Esophagus squamous epithelium (tissue), 5 donors: ENCODE measurements at regions not wholly inside any gene's neighbourhood (a gene's known extent, or its start where the extent isn't known, plus 50 kb on each side); places are given as distances from the start of the nearest gene placed in this dataset.
A peak's percentile ranks its signal among the peaks of the same experiment; 100 is the strongest.

Experiments used
- DNase-seq: peaks from one replicate; lab custom pipeline; 2025; lab: John Stamatoyannopoulos, UW
- H3K27ac ChIP-seq, 4 donors: fragments of 200-600 bp; sonication (generic); one replicate each; pipeline ENCODE4 v1.5.1; 2016 to 2019; ENCODE audit warnings: mild to moderate bottlenecking in 1 of 4
- H3K27me3 ChIP-seq, 4 donors: fragments of 200-600 bp; sonication (generic); 1 replicate in 3 of 4; 2 replicates in 1 of 4; pipeline versions ENCODE4 v1.5.1 to v1.6.0; 2017 to 2021; ENCODE audit warnings: antibody characterized with exemption in 1 of 4
- H3K36me3 ChIP-seq, 3 donors: fragments of 200-600 bp; sonication (generic); one replicate each; pipeline ENCODE4 v1.5.1; 2016 to 2019
- H3K4me1 ChIP-seq, 3 donors: fragments of 200-600 bp; sonication (generic); one replicate each; pipeline ENCODE4 v1.5.1; 2017 to 2019
- H3K4me3 ChIP-seq, 4 donors: fragments of 200-600 bp; sonication (generic); 1 replicate in 3 of 4; 2 replicates in 1 of 4; pipeline ENCODE4 v1.5.1; 2016 to 2019; ENCODE audit warnings: mild to moderate bottlenecking in 2 of 4, moderate library complexity in 1 of 4
- H3K9me3 ChIP-seq, 3 donors: fragments of 200-600 bp; sonication (generic); one replicate each; pipeline ENCODE4 v1.5.1; 2016 to 2019
- CTCF ChIP-seq, 6 experiments: fragments of 450-650 bp in 4 of 6; fragments of 200-600 bp in 2 of 6; sonication (generic) in 2 of 6; IDR thresholded peaks; one replicate each; pipeline ENCODE4 v1.5.1; 2016 to 2019; ENCODE audit warnings: antibody characterized with exemption in 6 of 6, mild to moderate bottlenecking in 4 of 6, moderate library complexity in 4 of 6
- POLR2A ChIP-seq, 4 donors: fragments of 450-650 bp; IDR thresholded peaks; one replicate each; pipeline ENCODE4 v1.6.1; 2017; ENCODE audit warnings: antibody characterized with exemption in 4 of 4, mild to moderate bottlenecking in 4 of 4, moderate library complexity in 3 of 4
- WGBS, 2 donors: methylation state at CpG; one replicate each; pipeline ENCODE4 v1.1.5; 2018; 5-methylcytosine and 5-hydroxymethylcytosine counted together
- intact Hi-C: fragments of 100-400 bp; cut with DNase I; formaldehyde crosslinking; loops from one replicate; pipeline ENCODE4 v1.15.0; 2022
- donor health status: DM: yes; HTN: yes; CAD: no.

GRCh38 chr12:85672436-85672835 is 163.8 kb downstream of the RASSF9 start:
- H3K4me1 ChIP-seq: peaks cover 0 to 18% (median 0%) of the 10 kb centered on the region in 3 donors
- H3K27ac ChIP-seq: no peak overlapping the region
- no peak for DNase-seq
- TF ChIP-seq POLR2A (IDR thresholded peaks at IDR 0.05) (no peak), CTCF (IDR thresholded peaks at IDR 0.05) (no peak)
- H3K36me3 ChIP-seq: no peaks in the 10 kb centered on the region
- intact Hi-C loops: no loop called here
- no peaks in the 10 kb centered on the region for H3K9me3 ChIP-seq
- no peak overlapping the region for H3K4me3 ChIP-seq
- no peaks in the 10 kb centered on the region for H3K27me3 ChIP-seq

- intact Hi-C loops: no loop called here
- Histone ChIP-seq H3K4me3 (no peak overlapping the region), H3K4me1 (peaks cover 0 to 23% (median 0%) of the 10 kb centered on the region in 3 donors), H3K27ac (no peak overlapping the region), H3K9me3 (no peaks in the 10 kb centered on the region), H3K27me3 (no peaks in the 10 kb centered on the region), H3K36me3 (no peaks in the 10 kb centered on the region)
- WGBS, 2 donors: 89 to 100% methylated on average over 1 to 2 of the region's 3 CpGs
- no peak for TF ChIP-seq POLR2A (IDR thresholded peaks at IDR 0.05)
- no peak for TF ChIP-seq CTCF (IDR thresholded peaks at IDR 0.05)
- no peak for DNase-seq
These were observed 162.2 kb downstream of the RASSF9 start for GRCh38 chr12:85673921-85674420.

GRCh38 chr12:85676816-85677749 is 159.1 kb downstream of the RASSF9 start:
- no peak for DNase-seq
- H3K36me3 ChIP-seq: no peaks in the 10 kb centered on the region
- H3K27ac ChIP-seq: peak overlapping the region in 3 of 4 donors; percentile 19 to 74 (median 39)
- TF ChIP-seq CTCF (IDR thresholded peaks at IDR 0.05) (no peak), POLR2A (IDR thresholded peaks at IDR 0.05) (no peak)
- peaks cover 0 to 19% (median 0%) of the 10 kb centered on the region in 3 donors for H3K9me3 ChIP-seq
- 64 to 73% methylated on average over 4 of the region's 4 CpGs for WGBS, 2 donors
- peaks cover 0 to 28% (median 0%) of the 10 kb centered on the region in 3 donors for H3K4me1 ChIP-seq
- no peaks in the 10 kb centered on the region for H3K27me3 ChIP-seq
- intact Hi-C loops: no loop called here
- no peak overlapping the region for H3K4me3 ChIP-seq

- DNase-seq: no peak
- Histone ChIP-seq H3K27me3 (no peaks in the 10 kb centered on the region), H3K27ac (no peak overlapping the region), H3K4me1 (peaks cover 0 to 28% (median 0%) of the 10 kb centered on the region in 3 donors), H3K36me3 (no peaks in the 10 kb centered on the region), H3K4me3 (no peak overlapping the region), H3K9me3 (peaks cover 0 to 26% (median 0%) of the 10 kb centered on the region in 3 donors)
- intact Hi-C loops: no loop called here
- TF ChIP-seq CTCF (IDR thresholded peaks at IDR 0.05): no peak
- no peak for TF ChIP-seq POLR2A (IDR thresholded peaks at IDR 0.05)
- WGBS, 2 donors: 82 to 100% methylated on average over 1 of the region's 1 CpG
These were observed 156.9 kb downstream of the RASSF9 start for GRCh38 chr12:85679296-85679695.

GRCh38 chr12:85680881-85681280 is 155.3 kb downstream of the RASSF9 start:
- Histone ChIP-seq H3K4me3 (no peak overlapping the region), H3K9me3 (peaks cover 0 to 26% (median 0%) of the 10 kb centered on the region in 3 donors), H3K27ac (peak overlapping the region in 1 of 4 donors; percentile 56), H3K4me1 (peaks cover 0 to 15% (median 0%) of the 10 kb centered on the region in 3 donors), H3K27me3 (no peaks in the 10 kb centered on the region), H3K36me3 (no peaks in the 10 kb centered on the region)
- WGBS, 2 donors: 83% methylated on average over 1 of the region's 1 CpG
- no peak for DNase-seq
- intact Hi-C loops: no loop called here
- TF ChIP-seq CTCF (IDR thresholded peaks at IDR 0.05): no peak
- TF ChIP-seq POLR2A (IDR thresholded peaks at IDR 0.05): no peak
